Ureter (tissue), 1 donor: ENCODE measurements at regions not wholly inside any gene's neighbourhood (a gene's known extent, or its start where the extent isn't known, plus 50 kb on each side); places are given as distances from the start of the nearest gene placed in this dataset.
"Not testable (repeated sequence)": the region's sequence is repeated elsewhere in the genome, so short reads cannot be mapped to it uniquely, and the experiment has no call there.

Experiments
- DNase-seq: peaks from one replicate; pipeline ENCODE4 v3.0.0-alpha.2; 2020; ENCODE audit warnings: low spot score
- donor health status: DM: yes; HTN: yes; CAD: no.

- no peak for DNase-seq
Observed at GRCh38 chrX:1903236-1903935, 288.5 kb downstream of the ASMT start.

- DNase-seq = no peak
Observed at GRCh38 chrX:1904663-1905218, 289.9 kb downstream of the ASMT start.

GRCh38 chrX:1906028-1906427 lies 291.2 kb downstream of the ASMT start:
- DNase-seq = no peak

DNA sequence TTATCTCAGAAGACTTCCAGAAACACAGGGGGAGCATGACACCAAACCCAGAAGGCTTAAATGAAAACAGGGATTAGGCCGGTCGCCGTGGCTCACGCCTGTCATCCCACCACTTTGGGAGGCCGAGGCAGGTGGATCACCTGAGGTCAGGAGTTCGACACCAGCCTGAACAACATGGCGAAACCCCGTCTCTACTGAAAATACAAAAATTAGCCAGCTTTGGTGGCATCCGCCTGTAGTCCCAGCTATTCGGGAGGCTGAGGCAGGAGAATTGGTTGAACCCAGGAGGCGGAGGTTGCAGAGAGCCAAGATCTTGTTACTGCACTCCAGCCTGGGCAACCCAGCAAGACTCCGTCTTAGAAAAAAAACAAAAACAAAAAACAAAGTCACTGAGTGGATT lies 294.1 kb downstream of the ASMT start:
- DNase-seq = not testable (repeated sequence)

GRCh38 chrX:1909419-1910206 lies 294.8 kb downstream of the ASMT start:
- DNase-seq = no peak

GRCh38 chrX:1910207-1910470 lies 295.3 kb downstream of the ASMT start:
- DNase-seq = no peak

DNA sequence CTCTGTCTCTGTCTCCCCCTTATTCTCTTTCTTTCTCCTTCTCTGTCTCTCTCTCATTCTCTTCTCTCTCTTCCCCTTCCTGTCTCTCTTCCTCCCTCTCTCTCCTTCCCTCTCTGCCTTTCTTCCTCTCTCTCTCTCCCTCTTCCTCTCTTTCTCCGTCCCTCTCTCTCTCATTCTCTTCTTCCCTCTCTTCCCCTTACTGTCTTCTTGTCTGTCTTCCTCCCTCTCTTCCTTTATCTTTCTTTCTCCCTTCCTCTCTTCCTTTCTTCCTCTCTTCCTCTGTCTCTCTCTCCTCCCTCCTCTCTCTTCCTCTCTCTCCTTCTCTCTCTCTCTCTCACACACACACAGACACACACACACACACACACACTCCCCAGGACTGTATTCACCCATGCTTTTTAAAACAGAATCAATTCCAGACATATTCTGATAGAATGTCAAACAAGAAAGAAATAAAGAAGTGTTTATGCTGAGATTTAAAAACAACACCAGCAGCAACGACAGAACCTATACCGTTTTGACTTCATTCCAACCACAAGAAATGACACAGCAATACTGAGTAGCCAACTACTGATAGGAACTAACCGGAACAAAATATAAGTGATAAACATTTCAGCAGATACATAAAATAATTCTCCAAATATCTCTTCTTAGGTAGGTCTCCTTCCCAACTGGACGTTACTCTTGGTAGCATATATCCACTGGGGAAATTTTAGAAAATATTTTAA lies 296.7 kb downstream of the ASMT start:
- DNase-seq = no peak

DNA sequence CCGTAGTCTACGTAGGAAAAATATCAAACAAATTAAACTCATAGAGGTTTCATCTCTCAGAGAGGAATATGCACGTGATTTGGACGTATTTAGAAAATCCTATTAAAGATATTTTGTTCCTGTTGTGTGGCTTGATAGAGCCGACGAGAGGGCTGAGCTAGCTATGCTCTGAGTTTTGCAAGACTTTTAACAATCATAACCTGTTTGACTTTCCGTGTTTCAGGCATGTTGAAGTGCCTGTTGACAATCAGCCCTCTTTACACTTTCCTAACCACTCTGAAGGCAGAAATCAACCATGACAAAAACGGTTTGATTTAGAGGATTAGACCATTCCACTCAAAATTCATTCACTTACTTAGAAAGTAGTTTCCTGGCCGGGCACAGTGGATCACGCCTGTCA lies 297.3 kb downstream of the ASMT start:
- no peak for DNase-seq

GRCh38 chrX:1914606-1915365 lies 299.9 kb downstream of the ASMT start:
- no peak for DNase-seq

DNA sequence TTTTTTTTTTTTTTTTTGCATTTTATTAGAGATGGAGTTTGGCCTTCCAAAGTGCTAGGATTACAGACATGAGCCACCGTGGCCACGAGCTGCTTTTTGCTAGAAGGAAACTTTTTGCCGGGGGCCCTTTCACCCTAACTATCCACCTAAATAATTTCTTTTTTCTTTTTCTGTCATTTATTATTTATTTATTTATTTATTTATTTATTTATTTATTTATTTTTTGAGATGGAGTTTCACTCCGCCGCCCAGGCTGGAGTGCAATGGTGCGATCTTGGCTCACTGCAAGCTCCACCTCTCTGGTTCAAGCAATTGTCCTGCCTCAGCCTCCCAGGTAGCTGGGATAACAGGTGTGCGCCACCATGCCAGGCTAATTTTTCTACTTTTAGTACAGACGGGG lies 303.9 kb downstream of the ASMT start:
- DNase-seq = no peak

GRCh38 chrX:1925053-1925481 lies 310.2 kb downstream of the ASMT start:
- no peak for DNase-seq

- DNase-seq = no peak
Observed at GRCh38 chrX:1928805-1929204, 313.9 kb downstream of the ASMT start.

DNA sequence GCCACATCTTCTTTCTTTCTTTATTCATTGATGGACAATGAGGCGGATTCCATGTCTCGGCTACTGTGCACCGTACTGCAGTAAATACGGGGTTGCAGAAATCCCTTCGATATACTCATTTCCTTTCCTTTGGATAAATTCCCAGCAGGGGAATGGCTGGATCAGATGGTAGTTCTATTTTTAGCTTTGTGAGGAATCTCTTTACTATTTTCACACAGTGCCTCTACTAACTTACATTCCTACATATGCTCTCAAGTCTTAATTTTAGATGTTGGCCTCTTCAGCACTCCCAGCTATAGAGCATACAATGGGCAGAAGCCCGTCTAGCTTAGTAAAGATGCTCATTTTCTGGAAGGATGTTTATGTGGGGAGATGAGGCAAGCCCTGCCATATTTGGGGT lies 317.4 kb downstream of the ASMT start:
- no peak for DNase-seq

DNA sequence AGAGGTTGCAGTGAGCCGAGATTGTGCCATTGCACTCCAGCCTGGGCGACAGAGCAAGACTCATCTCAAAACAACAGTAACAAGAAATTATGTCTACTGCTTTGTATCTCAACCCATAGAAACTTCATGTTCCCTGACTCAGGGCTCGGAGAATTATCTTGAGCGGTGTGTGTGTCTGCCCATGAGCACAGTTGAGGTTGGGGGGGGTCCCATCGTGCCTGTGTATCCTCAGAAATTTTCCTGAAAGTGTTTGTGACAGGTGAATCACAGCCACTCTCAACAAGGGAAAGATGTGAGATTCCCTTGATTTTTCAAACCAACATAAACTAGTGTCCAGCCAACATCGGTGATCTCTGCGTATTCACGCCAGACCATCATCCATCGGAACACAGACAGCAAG lies 319.1 kb downstream of the ASMT start:
- no peak for DNase-seq

DNA sequence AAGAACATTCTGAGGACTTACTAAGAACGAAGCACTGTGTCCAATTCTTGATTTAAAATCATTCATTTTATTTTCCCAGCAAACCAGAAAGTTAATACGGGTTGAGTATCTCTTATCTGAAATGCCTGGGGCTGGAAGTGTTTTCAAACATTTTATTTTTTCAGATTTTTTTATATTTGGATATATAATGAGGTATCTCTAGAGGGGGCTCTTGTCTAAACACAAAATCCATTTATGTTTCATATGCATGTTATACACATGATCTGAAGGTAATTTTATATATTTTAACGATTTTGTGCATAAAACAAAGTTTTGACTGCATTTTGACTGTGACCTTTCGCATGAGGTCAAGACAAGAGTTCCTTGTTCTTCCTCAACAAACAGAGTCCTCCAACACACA lies 320.9 kb downstream of the ASMT start:
- no peak for DNase-seq

GRCh38 chrX:1938190-1938589 lies 323.3 kb downstream of the ASMT start:
- no peak for DNase-seq

DNA sequence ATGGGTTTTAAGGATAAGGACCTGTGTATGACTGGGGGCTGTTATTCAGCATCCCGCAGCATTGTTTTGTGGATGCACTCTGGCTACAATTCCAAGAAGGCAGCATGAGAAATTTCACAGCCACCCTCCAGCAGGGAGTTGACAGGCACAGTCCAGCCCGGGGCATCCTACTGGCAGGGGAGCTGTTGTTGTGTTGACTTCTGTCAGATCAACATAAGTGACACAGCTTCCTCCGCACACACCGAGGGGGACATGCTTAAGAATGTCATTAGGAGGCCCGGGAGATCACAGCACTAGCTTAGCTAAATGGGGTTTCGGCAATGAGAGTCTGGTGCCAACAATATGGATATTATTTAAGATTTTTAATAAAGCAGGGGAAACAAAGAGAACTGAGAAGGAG lies 326.5 kb downstream of the ASMT start:
- no peak for DNase-seq

- no peak for DNase-seq
Observed at GRCh38 chrX:1945879-1946278, 331.0 kb downstream of the ASMT start.

DNA sequence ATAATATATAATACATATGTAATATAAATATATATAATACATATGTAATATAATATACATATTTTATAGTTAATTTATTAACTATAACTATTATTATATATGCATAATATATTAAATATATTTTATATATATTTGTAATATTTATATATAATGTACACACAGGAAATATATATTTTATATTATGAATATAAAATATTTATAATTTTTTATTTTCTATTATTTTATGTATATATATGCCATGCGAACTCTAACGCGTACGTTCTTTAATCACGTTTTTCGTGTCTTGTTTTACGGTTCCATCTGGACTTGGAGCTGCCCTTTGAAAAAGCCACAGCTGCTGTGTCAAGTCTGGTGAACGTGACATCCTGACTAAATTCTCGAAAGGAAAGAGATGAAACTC lies 332.1 kb downstream of the ASMT start:
- DNase-seq = no peak
